ENCODE measurements at regions not wholly inside any gene's neighbourhood (a gene's known extent, or its start where the extent isn't known, plus 50 kb on each side); places are given as distances from the start of the nearest gene placed in this dataset.
"Not testable (repeated sequence)": the region's sequence is repeated elsewhere in the genome, so short reads cannot be mapped to it uniquely, and the experiment has no call there.

DNA sequence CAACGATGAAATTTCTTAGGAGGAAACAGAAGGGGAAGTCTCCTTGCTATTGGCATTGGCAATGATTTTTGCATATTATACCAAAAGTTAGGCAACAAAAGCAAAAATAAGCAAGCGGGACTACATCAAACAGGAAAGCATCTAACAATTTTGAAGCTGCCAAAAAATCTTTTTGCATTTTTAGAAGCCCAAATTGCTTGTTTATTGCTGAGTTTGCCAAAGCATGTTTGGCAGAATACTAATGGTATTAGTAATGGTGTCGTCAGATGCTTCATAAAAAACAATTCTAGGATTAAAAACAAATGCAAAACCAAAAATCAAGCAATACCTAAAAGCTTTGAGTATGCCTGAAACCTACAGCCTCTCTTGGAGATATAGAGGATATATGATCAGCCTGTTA is 80.0 kb downstream of the GALR1 start:
- no peak for DNase-seq (ENCODE audit: extremely low read depth in 1 of 2, low read depth in 1 of 2)

DNA sequence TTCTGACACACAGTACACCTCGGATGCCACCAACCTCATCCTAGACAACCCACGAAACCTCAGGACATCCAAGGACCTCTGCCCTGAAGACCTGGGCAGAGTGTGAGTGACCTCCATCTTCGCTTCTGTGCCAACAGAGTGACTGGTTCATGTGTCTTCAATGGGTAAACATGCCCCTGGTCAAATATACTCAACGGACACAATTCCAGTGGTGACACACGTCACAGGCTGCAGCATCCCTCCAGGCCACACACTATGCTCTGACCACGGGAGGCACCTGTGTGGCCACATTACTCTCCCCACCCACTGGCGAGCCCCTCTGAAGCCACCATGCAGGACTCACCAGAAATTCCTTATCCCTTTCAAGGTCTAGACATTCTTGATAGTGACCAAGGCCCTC is 85.2 kb downstream of the GALR1 start:
- no peak for DNase-seq (ENCODE audit: extremely low read depth in 1 of 2, low read depth in 1 of 2)

DNA sequence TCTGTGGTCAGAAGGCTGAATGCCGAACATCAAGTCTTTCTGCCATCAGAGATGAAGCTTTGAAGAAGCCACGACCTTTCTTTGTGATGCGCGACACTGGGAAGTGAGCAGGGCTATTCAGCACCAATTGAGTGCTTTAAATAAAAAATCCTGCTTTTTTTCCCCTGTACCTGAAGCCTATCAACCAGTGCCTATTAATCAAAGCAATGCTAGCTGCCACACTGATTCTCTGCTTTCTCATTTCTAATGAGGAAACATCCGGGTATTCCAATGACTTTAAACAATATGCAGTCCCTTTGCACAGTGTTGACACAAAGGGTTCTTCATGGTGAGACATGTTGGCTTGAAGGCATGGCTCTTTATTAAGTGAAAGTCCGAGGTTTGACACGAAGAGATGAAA is 88.0 kb downstream of the GALR1 start:
- no peak for DNase-seq (ENCODE audit: extremely low read depth in 1 of 2, low read depth in 1 of 2)

DNA sequence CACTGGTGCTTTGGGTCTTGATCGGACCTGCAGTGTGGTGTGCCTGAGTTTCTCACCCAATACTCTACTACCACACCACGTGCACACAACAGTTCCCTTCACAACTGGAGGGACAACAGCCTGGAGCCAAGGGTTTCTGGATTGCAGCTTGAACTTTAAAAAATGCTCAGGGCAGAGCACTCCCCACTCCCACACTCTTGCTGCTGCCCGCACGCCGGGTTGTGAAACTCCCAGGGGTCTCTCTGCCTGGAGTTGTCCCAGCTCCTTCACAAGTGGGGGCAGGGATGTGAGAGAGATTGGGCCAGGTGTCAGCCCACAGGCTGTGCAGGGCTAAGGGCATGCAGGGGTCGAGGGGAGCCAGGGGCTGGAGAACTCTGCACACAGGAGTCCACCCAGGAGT is 89.4 kb downstream of the GALR1 start:
- no peak for DNase-seq (ENCODE audit: extremely low read depth in 1 of 2, low read depth in 1 of 2)

DNA sequence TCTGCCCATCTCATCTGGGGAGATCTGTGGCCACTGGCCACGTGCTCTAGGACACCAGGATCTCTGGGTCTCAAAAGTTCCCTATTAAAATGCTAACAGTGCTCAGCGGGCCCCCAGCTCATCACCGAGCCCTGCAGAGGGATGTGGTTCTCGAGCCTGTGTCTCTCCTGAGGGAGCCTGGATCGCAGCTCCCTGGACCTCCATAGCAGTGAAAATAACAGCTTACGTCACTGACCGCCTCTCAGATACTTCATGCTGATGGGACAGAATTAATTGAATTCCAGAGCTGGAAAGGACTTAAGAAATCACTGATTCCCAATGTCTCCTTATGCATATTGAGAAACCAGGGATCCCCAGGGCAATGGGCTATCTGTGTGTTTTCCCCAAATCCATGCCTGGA is 90.0 kb downstream of the GALR1 start:
- no peak for DNase-seq (ENCODE audit: extremely low read depth in 1 of 2, low read depth in 1 of 2)

DNA sequence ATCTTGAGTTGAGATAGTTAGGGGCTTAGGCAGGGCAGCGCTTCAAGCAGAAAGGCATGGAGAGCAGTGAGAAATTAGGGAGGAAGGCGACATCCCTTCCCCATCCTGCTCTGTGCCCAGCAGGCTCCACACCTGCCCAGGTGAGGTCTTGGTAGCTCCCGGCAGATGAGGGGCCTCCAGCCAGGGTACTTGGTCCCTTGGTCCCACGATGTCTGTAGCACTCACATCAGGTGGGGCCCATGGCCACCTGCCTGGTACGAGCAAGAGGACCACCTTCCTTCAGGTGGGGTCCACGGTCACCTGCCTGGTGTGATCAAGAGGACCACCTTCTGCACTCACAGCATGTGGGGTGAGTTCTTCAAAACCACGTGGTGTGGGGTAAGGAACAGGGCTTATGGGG is 91.2 kb downstream of the GALR1 start:
- DNase-seq (ENCODE audit: extremely low read depth in 1 of 2, low read depth in 1 of 2) = no peak

DNA sequence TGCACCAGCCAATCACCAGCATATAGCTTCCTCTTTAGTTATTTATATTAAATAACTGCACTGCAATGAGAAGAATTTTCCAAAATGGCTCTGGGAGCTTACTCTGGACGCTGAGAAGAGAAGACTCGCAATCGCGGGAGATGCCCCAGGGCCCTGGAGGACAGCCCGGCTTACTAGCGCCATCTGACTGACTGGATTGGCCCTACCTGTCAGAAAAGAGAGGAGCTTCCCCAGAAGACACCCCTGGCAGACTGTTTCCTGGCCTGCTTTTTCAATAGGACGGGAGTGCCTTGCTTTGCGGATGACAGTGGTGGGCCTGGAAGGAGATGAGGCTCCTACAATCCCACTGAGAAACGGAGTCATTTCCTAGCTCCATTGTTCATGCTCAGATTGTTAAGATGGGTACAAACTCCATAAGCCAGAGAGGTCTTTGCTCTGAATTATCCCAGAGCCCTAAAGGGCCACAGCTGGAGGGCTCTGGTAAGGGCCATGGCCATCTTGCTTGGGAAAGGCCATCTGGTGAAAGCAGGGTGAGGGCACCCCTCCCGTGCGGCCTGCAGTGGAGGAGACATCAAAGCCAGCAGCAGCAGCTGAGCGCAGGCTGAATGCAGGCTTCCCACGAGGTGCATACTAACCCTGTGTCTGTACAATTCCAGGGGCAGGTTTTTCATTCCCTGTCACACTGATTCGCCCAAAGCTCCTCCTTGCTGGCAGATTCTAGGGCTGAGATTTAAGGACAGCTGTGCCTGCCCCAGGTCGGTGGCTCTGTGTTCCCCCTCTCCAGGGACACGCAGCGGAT is 92.1 kb downstream of the GALR1 start:
- DNase-seq (ENCODE audit: extremely low read depth in 1 of 2, low read depth in 1 of 2) = no peak

DNA sequence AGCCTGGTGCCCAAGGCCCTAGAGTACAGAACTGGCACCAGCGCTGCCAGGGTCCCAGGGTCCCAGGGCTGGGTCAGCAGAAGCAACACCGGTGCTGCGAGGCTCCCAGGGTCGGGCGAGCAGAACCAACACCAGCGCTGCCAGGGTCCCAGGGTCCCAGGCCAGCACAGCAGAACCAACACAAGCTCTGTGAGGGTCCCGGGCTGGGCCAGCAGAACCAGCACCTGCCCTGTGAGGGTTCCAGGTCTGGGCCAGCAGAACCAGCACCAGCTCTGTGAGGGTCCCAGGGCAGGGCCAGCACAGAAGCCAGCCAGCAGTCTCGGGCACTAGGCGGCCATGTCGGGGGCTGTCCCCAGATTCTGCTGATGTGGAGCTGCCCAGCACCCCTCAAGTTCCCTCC is 93.1 kb downstream of the GALR1 start:
- DNase-seq (ENCODE audit: extremely low read depth in 1 of 2, low read depth in 1 of 2) = no peak

DNA sequence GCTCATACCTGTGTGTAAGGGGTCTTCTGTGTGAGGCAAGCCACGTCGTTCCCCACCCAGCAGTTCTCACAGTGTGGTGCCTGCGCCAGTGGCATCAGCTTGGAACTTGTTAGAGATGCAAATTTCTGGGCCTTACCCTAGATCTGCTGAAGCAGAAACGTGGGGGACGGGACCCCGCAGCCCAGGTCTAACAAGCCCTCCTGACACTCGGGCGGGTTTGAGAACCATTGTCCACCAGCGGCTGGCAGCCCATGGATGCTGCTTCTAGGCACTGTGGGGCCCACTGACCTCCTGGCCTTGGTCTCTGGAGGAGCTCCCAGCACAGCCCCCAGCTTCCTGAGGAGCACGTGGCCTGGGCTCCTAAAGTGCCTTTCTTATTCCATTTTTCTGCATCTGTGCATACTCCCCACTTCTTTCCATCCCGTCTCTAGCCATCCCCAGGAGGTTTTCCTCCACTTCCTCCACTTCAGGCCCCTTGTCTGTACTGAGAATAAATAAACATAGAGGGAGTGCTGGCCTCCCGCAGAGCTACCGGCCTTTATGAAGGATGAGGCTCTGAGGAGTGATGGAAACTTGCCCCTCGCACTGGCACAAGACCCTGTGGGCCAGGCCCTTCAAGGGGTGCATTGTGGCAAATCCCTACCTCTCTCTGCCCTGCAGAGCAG is 94.3 kb downstream of the GALR1 start:
- no peak for DNase-seq (ENCODE audit: extremely low read depth in 1 of 2, low read depth in 1 of 2)

DNA sequence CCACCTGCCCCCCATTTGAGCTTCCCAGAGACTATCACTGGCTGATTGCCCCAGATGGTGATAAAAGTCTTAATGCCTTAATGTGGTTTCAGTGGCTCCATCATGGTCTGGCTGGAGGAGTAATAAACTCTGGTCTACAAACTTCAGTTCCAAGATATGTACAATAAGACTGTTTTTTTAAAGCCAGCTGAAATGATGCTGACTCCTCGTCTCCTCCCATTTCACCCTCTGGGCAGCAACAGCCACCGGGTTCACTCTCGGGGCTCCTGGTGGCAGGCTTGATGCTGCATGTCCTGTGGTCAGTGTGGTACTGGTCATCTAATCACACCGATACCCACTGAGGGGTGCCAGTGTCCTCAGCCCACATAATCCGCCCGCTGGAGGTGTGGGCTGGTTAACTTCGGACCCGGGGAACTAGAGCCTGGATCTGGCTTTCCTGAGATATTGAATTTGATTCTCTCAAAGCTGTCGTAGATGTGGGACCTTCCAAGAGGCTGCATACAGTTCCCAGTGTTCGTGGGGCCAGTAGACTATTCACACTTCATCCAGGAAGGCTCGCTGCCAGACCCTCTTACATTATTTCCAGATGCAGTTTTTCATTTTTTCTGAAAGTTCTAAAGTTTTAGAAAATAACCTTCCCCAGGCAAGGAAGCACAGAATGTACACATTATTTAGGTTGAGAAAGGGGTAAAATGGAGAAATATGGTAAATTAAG is 95.3 kb downstream of the GALR1 start:
- no peak for DNase-seq (ENCODE audit: extremely low read depth in 1 of 2, low read depth in 1 of 2)

DNA sequence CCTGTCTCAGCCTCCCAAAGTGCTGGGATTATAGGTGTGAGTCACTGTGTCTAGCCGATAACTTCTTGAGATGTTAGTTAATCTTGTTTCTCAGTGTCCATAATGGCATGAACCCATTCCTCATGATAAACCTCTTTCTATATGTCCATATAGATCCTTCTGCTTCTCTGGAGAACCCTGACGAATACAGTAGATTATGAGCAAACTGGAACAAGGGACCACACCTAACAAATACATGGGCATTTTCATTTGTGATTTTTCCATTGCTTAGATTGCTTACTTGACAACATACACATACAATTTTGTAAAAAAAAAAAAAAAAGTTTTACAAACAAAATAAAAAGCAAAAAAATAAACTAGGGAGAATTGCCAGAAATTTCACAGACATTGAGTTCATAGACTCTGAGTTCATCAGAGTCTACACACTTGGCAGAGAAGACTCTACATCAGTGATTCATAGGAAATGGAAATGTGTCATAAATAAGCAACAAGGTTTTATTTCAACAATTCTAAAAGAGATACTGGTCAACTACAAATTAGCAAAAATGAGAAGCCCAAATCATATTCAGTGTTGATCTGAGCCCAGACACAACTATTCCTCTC is 96.7 kb downstream of the GALR1 start:
- DNase-seq (ENCODE audit: extremely low read depth in 1 of 2, low read depth in 1 of 2) = no peak

DNA sequence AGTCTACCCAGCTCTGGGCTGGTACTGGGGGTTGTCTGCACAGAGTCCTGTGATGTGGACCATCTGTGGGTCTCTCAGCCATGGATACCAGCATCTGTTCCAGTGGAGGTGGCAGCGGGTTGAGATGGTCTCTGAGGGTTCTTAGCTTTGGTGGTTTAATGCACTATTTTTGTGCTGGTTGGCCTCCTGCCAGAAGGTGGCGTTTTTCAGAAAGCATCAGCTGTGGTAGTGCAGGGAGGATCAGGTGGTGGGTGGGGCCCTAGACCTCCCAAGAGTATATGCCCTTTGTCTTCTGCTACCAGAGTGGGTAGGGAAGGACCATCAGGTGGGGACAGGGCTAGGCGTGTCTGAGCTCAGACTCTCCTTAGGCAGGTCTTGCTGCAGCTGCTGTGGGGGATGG is 103.7 kb downstream of the GALR1 start:
- DNase-seq (ENCODE audit: extremely low read depth in 1 of 2, low read depth in 1 of 2) = not testable (repeated sequence)

DNA sequence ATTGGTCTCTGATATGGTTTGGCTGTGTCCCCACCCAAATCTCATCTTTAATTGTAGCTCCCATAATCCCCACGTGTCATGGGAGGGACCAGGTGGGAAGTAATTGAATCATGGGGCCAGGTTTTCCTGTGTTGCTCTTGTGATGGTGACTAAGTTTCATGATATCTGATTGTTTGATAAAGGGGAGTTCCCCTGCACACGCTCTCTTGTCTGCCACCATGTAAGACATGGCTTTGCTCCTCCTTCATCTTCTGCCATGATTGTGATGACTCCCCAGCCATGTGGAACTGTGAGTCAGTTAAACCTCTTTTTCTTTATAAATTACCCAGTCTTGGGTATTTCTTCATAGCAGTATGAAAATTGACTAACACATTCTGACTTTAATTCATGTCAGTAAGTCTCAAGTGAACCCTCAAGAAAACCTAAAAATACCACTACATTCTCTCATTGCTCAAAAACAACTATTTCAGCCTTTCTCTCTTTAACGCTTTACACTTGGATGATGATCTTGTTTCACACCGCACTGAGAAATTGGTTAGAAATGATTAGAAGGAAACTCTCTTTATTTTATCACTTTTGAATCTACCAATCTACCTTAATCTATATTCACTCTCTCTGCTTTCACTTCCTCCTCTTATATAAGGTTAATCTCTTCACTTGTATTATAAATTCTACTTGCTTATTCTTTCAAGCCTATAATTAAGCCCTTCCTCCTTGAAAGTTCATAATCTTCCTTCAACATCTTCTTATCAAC is 110.1 kb downstream of the GALR1 start:
- no peak for DNase-seq (ENCODE audit: extremely low read depth in 1 of 2, low read depth in 1 of 2)

DNA sequence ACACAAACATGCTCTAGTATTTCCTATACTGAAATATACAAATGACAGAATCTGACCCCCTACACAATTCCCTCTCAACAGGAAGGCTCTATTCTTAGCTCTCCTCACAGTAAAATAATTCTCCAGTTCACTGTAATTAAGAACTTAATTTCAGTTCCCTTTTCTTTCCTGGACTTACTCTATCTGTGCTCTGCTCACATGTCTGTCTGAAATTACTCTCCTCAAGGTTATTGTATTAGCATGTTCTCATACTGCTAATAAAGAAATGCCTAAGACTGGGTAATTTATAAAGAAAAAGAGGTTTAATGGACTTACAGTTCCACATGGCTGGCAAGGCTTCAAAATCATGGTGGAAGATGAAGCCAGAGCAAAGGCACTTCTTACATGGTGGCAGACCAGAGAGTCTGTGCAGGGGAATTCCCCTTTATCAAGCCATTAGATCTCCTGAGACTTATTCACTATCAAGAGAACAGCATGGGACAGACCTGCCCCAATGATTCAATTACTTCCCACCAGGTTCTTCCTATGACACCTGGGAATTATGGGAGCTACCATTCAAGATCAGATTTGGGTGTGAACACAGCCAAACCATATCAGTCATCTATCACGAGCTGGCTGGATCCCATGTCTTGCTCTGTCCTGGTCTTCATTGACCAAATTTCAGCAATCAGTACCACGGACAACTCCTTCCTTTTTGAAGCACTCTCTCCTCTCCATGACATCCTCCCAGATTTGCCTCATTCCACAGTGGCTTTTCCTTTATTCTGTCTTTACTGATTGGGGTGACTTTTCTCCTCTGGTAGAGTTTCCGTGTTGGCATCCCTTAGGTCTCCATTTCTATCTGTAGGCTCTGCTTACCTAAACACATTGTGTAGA is 110.9 kb downstream of the GALR1 start:
- DNase-seq (ENCODE audit: extremely low read depth in 1 of 2, low read depth in 1 of 2) = no peak

DNA sequence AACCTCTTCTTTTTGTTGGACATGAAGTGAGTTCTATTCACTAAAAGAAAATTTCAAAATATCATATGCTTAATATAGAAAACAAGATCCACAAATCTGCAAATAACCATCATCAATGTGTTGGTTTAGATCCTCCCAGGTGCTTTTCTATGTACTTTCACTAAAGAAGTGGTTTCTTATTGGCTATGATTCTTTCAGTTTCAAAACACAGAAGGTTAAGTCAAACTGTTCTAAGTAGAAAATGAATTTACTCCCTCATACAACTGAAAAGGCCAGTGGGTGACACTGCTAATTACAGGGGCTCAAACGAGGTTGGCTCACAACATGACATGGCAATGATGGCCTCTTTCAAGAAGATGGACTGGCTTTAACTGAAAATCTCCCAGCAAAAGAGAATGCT is 111.7 kb downstream of the GALR1 start:
- DNase-seq (ENCODE audit: extremely low read depth in 1 of 2, low read depth in 1 of 2) = no peak

DNA sequence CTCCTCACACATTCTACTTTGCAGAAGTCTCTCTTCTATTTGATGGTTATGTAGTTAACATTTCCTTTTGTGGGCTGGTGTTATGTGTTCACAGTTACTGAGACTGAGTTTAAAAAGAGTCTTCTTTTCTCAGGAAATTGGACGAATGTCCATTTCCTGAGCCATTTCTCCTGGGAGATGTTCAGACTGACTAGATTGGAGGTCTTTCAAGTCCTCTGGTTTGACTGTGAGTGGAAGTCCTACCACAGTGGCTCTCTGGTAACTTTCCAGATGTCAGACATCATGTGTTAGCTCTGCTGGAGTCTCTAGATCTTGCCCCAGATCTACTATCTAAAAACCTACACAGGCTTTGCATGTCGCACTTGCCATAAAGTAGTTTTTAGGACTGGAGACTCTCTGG is 116.0 kb downstream of the GALR1 start:
- no peak for DNase-seq (ENCODE audit: extremely low read depth in 1 of 2, low read depth in 1 of 2)

DNA sequence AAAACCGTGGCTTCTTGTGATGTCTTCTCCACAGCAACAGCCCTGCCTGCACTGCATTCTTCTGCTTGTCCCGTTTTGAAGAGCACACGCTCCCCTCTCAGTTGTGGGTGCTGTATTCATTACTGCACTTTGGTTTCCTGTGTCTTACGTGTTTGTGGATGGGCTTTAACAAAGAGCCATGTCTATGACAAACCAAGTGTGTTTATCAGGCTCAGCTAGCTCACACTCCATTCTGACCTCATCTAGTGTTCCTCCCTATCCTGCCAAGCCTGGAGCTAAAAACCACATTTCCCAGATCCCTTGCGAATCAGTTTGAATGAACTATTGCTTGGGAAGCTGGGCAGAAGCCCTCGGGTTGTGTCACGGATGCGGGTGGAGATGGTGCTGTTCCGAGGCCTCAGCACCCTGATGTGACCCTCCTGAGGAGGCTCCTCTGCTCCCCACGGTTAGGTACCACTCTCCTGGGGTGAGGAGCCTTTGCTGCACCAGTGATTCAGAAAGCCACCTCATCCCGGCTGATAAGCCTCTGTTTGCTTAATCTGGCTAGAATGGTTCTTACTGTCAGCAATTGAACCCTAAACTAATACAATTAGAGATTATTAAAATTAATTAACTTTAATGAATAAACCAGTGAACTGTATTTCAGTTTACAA is 116.5 kb downstream of the GALR1 start:
- DNase-seq (ENCODE audit: extremely low read depth in 1 of 2, low read depth in 1 of 2) = no peak

DNA sequence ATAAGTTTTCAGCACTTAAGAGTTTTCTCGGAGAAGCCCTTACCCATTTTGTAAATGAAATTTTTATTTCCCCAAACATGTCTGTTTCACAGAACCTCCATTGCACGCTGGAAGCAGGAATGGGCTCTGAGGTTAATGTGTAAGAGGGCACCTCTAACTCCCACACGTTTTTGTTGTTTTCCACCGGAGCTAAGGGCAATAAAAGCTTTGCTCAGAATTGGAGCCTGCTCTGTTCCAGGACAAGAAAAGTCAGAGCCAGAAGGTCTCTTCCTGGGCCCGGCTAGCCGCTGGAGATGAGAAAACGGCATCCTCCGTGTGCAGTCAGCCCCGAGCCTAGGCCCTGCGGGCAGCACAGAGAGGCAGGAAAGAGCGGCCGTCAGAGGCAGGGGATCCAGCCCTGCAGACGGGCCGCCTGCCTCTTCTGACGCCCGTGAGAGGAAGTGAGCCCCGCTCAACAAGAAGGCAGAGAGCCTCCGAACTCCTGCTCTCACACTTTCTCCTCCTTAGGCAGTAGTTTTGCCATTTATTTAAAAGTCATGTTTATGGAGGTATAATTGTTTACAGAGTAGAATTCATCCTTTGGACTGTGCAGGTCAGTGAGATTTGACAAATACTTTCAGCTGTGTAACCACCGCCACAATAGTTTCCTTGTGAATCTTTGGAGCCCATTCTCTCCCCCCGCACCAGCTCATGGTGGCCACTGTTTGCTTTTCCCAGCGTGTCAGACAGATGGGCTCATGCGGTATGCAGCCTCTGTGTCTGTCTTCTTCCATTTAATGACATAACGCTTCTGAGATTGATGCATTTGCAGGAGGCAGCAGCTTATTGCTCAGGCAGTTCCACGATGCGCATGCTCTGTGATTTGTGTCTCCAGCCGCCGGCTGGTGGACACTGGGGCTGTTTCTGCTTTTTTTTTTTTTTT is 117.3 kb downstream of the GALR1 start:
- DNase-seq (ENCODE audit: extremely low read depth in 1 of 2, low read depth in 1 of 2) = no peak

Data from activated CD8-positive, alpha-beta memory T cell treated with anti-CD3 and anti-CD28 coated beads for 1 hour (primary cell).